ENCODE measurements at regions not wholly inside any gene's neighbourhood (a gene's known extent, or its start where the extent isn't known, plus 50 kb on each side); places are given as distances from the start of the nearest gene placed in this dataset.

DNA sequence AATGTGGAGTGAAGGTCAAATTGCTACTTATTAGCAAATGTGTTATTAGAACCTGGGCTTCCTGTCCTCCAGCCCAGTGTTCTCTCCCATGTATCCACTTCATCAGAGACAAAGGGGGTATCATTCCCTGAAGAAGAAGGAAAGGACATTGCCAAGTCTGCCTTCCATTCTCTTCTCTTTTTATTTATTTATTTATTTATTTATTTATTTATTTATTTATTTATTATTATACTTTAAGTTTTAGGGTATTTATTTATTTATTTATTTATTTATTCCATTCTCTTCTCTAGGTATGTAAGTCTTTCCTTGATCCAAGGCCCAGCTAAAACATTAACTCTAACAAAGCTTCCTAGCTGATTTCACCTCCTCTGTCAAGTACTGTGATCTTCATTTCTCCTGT is 277.8 kb upstream of the DNAJC19 start:
- TF ChIP-seq, protein P1, sequence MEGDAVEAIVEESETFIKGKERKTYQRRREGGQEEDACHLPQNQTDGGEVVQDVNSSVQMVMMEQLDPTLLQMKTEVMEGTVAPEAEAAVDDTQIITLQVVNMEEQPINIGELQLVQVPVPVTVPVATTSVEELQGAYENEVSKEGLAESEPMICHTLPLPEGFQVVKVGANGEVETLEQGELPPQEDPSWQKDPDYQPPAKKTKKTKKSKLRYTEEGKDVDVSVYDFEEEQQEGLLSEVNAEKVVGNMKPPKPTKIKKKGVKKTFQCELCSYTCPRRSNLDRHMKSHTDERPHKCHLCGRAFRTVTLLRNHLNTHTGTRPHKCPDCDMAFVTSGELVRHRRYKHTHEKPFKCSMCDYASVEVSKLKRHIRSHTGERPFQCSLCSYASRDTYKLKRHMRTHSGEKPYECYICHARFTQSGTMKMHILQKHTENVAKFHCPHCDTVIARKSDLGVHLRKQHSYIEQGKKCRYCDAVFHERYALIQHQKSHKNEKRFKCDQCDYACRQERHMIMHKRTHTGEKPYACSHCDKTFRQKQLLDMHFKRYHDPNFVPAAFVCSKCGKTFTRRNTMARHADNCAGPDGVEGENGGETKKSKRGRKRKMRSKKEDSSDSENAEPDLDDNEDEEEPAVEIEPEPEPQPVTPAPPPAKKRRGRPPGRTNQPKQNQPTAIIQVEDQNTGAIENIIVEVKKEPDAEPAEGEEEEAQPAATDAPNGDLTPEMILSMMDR (IDR thresholded peaks at IDR 0.05; ENCODE audit: low read depth, low read length, missing input control) = no peak
- TF ChIP-seq JUND (IDR thresholded peaks at IDR 0.05) (no peak), RAD21 (IDR thresholded peaks at IDR 0.05) (no peak), FOXA1 (IDR thresholded peaks at IDR 0.05) (no peak), ATF3 (IDR thresholded peaks at IDR 0.05) (no peak), SP1 (IDR thresholded peaks at IDR 0.05) (no peak), NR2F2 (IDR thresholded peaks at IDR 0.05) (no peak), HNF4A (conservative IDR thresholded peaks at IDR 0.05) (no peak), FOXA2 (IDR thresholded peaks at IDR 0.05) (no peak), TAF1 (conservative IDR thresholded peaks at IDR 0.05) (no peak), GABPA (IDR thresholded peaks at IDR 0.05 in 1 of 2, conservative IDR thresholded peaks at IDR 0.05 in 1 of 2) (no peak), RXRA (IDR thresholded peaks at IDR 0.05) (no peak)
- TF ChIP-seq, protein P2, sequence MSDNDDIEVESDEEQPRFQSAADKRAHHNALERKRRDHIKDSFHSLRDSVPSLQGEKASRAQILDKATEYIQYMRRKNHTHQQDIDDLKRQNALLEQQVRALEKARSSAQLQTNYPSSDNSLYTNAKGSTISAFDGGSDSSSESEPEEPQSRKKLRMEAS (IDR thresholded peaks at IDR 0.05) = no peak
- TF ChIP-seq, protein P3, sequence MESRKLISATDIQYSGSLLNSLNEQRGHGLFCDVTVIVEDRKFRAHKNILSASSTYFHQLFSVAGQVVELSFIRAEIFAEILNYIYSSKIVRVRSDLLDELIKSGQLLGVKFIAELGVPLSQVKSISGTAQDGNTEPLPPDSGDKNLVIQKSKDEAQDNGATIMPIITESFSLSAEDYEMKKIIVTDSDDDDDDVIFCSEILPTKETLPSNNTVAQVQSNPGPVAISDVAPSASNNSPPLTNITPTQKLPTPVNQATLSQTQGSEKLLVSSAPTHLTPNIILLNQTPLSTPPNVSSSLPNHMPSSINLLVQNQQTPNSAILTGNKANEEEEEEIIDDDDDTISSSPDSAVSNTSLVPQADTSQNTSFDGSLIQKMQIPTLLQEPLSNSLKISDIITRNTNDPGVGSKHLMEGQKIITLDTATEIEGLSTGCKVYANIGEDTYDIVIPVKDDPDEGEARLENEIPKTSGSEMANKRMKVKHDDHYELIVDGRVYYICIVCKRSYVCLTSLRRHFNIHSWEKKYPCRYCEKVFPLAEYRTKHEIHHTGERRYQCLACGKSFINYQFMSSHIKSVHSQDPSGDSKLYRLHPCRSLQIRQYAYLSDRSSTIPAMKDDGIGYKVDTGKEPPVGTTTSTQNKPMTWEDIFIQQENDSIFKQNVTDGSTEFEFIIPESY (IDR thresholded peaks at IDR 0.05) = no peak
- DNase-seq (ENCODE audit: low spot score) = no peak
- Histone ChIP-seq H3K27me3 (ENCODE audit: control insufficient read depth in 4 of 4, insufficient read depth in 4 of 4, low read length in 3 of 4) (no peaks in the 10 kb centered on the region), H3K27ac (ENCODE audit: low read depth in 1 of 2, low read length in 2 of 2) (no peak overlapping the region), H3K9ac (ENCODE audit: low read depth in 1 of 2, low read length in 2 of 2) (no peak overlapping the region), H3K9me3 (ENCODE audit: control insufficient read depth in 4 of 4, low read length in 3 of 4) (no peaks in the 10 kb centered on the region), H3K4me1 (ENCODE audit: control insufficient read depth in 4 of 4, insufficient read depth in 4 of 4, low read length in 3 of 4) (no peaks in the 10 kb centered on the region), H3K36me3 (ENCODE audit: control insufficient read depth in 4 of 4, insufficient read depth in 3 of 4, low read depth in 1 of 4, low read length in 3 of 4) (no peaks in the 10 kb centered on the region), H3K4me3 (ENCODE audit: low read depth in 1 of 3, low read length in 3 of 3) (no peak overlapping the region)

GRCh38 chr3:181265750-181266333 is 276.3 kb upstream of the DNAJC19 start:
- Histone ChIP-seq H3K9ac (ENCODE audit: low read depth in 1 of 2, low read length in 2 of 2) (no peak overlapping the region), H3K27ac (ENCODE audit: low read depth in 1 of 2, low read length in 2 of 2) (no peak overlapping the region), H3K4me3 (ENCODE audit: low read depth in 1 of 3, low read length in 3 of 3) (peak overlapping the region; percentile 43 to 61 (median 52)), H3K36me3 (ENCODE audit: control insufficient read depth in 4 of 4, insufficient read depth in 3 of 4, low read depth in 1 of 4, low read length in 3 of 4) (no peaks in the 10 kb centered on the region), H3K4me1 (ENCODE audit: control insufficient read depth in 4 of 4, insufficient read depth in 4 of 4, low read length in 3 of 4) (no peaks in the 10 kb centered on the region), H3K27me3 (ENCODE audit: control insufficient read depth in 4 of 4, insufficient read depth in 4 of 4, low read length in 3 of 4) (no peaks in the 10 kb centered on the region), H3K9me3 (ENCODE audit: control insufficient read depth in 4 of 4, low read length in 3 of 4) (no peaks in the 10 kb centered on the region)
- DNase-seq (ENCODE audit: low spot score) = no peak
- 26% methylated on average over 4 of the region's 4 CpGs for WGBS
- TF ChIP-seq YY1 (IDR thresholded peaks at IDR 0.05) (peak; percentile 25), EGR1 (IDR thresholded peaks at IDR 0.05; ENCODE audit: low read depth in 2 of 2) (no peak)
- TF ChIP-seq, protein P3 (IDR thresholded peaks at IDR 0.05) = no peak
